Upper lobe of left lung (tissue), 4 donors: ENCODE measurements at regions not wholly inside any gene's neighbourhood (a gene's known extent, or its start where the extent isn't known, plus 50 kb on each side); places are given as distances from the start of the nearest gene placed in this dataset.

Experiments
- EP300 ChIP-seq, 4 donors: sonication (generic); formaldehyde crosslinking; IDR thresholded peaks; one replicate each; pipeline ENCODE4 v1.5.1; 2017; ENCODE audit warnings: antibody characterized with exemption in 4 of 4, control low read depth in 2 of 4
- POLR2A ChIP-seq, 4 donors: fragments of 450-650 bp; IDR thresholded peaks; one replicate each; pipeline ENCODE4 v1.5.1; 2016 to 2017; ENCODE audit warnings: antibody characterized with exemption in 4 of 4, mild to moderate bottlenecking in 2 of 4
- POLR2AphosphoS5 ChIP-seq, 2 donors: sonication (generic); formaldehyde crosslinking; IDR thresholded peaks; one replicate each; pipeline ENCODE4 v1.5.1; 2017; ENCODE audit warnings: antibody characterized with exemption in 2 of 2
- TF ChIP-seq, protein P1 (sequence below), 6 experiments: fragments of 450-650 bp in 4 of 6; fragments of 200-600 bp in 2 of 6; sonication (generic) in 2 of 6; IDR thresholded peaks; one replicate each; pipeline ENCODE4 v1.5.1; 2016 to 2019; ENCODE audit warnings: antibody characterized with exemption in 6 of 6

DNA sequence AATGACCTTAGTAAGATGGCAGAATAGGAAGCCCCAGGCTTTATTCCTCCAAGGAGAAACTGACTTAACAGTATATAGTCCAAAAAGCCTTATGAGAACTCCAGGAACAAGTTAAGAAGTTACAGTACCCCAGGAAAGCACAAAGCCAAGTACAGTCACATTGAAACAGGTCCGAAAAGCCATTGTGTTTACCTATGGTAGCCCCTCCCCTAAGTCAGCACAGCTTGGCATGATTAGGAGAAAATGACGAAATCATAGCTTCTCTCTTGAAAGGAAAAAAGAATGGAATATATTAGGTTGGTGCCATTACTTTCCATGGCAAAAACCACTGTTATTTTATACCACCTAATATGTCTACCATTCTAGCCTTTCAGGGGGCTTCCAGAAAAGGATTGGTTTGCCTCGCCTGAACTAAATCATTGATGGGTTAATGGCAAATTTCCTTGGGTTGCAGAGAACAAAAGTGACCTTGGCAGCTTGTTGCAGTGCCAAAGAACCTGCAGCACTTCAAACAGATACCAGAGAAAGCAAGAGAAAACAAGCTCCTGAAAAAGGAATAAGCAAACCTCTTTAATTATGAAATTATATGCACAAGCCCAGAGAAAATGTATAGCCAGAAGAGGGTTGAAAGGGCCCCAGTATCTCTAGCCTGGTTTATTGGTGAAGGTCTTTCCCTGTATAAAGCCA, 130.6 kb downstream of the PTCHD1 start:
- TF ChIP-seq, protein P1, sequence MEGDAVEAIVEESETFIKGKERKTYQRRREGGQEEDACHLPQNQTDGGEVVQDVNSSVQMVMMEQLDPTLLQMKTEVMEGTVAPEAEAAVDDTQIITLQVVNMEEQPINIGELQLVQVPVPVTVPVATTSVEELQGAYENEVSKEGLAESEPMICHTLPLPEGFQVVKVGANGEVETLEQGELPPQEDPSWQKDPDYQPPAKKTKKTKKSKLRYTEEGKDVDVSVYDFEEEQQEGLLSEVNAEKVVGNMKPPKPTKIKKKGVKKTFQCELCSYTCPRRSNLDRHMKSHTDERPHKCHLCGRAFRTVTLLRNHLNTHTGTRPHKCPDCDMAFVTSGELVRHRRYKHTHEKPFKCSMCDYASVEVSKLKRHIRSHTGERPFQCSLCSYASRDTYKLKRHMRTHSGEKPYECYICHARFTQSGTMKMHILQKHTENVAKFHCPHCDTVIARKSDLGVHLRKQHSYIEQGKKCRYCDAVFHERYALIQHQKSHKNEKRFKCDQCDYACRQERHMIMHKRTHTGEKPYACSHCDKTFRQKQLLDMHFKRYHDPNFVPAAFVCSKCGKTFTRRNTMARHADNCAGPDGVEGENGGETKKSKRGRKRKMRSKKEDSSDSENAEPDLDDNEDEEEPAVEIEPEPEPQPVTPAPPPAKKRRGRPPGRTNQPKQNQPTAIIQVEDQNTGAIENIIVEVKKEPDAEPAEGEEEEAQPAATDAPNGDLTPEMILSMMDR (IDR thresholded peaks at IDR 0.05), result no peak
- TF ChIP-seq POLR2AphosphoS5 (IDR thresholded peaks at IDR 0.05) (no peak), POLR2A (IDR thresholded peaks at IDR 0.05) (no peak), EP300 (IDR thresholded peaks at IDR 0.05) (no peak)
